RKO (cell line): ENCODE measurements at regions not wholly inside any gene's neighbourhood (a gene's known extent, or its start where the extent isn't known, plus 50 kb on each side); places are given as distances from the start of the nearest gene placed in this dataset.
"Not testable (repeated sequence)": the region's sequence is repeated elsewhere in the genome, so short reads cannot be mapped to it uniquely, and the experiment has no call there.

ENCODE experiments used
- DNase-seq: peaks from one replicate; pipeline ENCODE4 v3.0.0-alpha.2; 2016; ENCODE audit warnings: low spot score

- DNase-seq: not testable (repeated sequence)
Observed at GRCh38 chr1:120278259-120278610, 101.9 kb upstream of the SEC22B start.

DNA sequence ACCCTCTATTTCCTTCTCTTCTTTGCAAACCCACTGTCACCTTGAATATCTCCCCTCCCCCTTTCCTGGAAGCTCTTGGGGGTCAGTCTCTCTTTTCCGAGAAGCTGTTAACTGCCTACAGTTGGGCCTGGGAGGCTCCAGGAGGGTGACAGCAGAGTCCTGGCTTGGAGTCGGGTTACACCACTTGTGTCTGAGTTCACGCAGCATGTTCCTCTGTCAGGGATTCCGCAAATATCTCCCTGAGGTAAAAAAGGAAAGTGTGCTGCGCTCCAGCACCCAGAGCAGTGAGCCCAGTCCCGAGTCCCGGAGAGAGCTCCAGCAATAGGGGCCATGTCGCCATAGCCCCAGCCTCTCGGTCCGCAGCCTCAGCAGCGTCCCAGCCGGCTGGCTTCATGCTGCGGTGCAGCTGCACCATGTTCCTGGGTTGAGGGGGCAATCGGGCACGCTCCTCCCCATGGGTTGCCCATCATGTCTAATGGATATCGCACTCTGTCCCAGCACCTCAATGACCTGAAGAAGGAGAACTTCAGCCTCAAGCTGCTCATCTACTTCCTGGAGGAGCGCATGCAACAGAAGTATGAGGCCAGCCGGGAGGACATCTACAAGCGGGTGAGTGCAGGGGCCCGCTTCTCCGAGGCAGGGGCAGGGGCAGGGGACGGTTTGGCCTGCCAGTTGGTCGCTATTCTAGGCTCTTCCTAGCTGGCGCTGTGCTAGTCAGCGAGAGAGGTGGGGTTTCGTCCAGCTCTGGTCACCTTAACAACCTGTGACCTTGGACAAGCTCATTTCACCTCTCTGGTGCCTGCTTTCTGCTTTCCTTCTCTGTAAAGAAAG, 101.3 kb upstream of the SEC22B start:
- DNase-seq: not testable (repeated sequence)

DNA sequence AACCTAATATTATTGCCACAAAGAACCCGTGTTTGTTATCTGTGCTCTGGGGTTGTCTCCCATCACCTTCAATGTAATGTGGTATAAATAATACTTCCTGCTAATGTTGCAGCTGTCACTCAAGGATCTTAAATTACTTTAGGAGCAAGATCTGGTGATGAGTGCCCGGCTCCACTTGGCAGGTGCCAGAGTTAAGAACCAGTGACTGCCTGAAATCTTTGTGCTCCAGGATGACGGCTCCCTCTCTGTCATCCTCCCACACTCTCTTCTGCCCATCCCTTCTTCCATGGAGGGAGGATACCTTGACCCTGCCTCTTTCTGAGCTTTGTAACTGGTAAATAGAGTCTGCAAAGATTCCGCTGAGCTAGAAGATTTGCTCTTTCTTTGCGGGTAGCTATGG, 100.4 kb upstream of the SEC22B start:
- DNase-seq: not testable (repeated sequence)

DNA sequence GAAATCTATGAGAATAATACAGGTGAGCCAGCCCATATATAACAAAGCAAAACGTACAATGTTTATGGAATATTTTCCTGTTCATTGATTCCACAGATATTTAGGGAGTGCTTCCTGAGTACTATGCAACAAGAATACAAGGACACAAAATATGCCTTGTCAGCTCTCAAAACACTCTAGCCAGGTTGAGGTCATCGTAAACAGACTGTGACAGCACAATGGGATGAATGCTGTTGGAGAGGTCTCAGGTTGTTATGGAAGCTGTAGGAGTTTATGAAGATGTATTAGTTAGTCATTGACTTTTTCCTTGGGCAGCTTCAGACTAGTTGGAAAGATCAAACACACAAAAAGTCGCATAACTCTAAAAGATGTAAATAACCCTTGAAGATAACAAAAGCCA, 98.1 kb upstream of the SEC22B start:
- DNase-seq: not testable (repeated sequence)

DNA sequence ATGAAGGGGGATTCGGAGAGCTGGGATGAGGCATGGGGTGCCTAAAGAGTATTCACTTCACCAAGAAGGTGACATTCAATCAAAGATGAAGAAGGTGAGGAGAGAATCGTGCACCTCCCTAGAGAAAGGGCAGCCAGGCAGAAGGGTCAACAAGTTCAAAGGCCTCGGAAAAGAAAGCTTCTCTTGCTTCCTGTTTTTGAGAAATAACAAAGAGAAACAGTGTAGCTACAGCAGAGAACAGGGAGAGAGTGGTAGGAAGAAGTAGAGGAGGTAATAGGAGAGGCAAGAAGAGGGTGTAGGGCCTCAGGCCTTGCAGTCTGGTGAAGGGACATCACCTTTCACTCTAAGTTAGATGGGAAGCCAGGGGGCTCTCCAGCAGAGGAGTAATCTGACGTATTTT, 97.0 kb upstream of the SEC22B start:
- DNase-seq: not testable (repeated sequence)

DNA sequence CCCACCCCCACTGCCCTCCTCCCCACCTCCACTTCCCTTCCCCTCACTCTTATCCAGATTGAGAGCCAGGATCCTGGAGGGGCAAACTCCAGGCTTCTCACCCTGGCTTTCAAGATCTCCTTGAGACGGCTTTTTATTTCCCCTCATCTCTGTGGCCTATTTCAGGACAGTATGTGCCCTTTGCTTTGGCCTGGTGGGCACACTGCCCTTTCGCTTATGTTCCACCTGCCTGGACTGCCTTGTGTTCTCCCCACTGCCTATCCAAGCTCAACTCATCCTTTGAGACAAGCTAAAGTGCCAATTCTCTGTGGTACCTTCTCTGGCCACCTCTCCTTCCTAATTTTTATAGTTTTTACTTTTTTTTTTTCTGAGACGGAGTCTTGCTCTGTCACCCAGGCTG, 95.9 kb upstream of the SEC22B start:
- DNase-seq: not testable (repeated sequence)

DNA sequence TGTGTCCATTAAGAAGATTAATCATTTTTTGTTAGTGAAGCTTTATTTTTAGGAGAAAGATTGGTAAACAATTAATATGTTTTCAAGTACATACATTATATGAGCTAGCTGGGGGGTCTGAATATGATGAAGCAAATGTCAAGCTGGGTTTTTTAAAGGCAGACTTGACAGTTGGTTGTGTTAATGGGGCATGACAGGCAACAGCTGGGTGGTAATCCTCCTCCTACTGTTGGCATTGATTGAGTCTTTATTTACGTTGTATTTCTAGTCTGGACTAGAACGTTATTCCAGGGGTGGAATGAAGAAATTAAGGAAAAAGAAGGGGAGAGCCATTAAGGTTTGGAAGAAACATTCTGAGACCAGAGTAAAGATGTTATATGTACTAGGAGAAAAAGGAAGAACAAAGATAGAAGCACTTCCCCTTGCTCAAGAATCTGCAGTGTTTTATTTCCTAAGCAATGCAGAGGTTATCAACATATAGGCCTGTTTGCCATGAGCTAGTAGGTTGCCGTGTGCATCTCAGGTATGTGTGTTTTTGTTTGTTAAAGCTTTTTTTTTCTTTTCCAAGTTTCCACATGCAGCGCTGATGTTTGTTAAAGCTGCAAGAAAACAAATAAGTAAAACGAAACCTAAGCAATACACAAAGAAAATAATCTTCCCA, 95.4 kb upstream of the SEC22B start:
- DNase-seq: not testable (repeated sequence)

GRCh38 chr1:120267894-120268551, 91.7 kb upstream of the SEC22B start:
- DNase-seq: not testable (repeated sequence)

- not testable (repeated sequence) for DNase-seq
Observed at GRCh38 chr1:120264564-120264963, 88.2 kb upstream of the SEC22B start.

DNA sequence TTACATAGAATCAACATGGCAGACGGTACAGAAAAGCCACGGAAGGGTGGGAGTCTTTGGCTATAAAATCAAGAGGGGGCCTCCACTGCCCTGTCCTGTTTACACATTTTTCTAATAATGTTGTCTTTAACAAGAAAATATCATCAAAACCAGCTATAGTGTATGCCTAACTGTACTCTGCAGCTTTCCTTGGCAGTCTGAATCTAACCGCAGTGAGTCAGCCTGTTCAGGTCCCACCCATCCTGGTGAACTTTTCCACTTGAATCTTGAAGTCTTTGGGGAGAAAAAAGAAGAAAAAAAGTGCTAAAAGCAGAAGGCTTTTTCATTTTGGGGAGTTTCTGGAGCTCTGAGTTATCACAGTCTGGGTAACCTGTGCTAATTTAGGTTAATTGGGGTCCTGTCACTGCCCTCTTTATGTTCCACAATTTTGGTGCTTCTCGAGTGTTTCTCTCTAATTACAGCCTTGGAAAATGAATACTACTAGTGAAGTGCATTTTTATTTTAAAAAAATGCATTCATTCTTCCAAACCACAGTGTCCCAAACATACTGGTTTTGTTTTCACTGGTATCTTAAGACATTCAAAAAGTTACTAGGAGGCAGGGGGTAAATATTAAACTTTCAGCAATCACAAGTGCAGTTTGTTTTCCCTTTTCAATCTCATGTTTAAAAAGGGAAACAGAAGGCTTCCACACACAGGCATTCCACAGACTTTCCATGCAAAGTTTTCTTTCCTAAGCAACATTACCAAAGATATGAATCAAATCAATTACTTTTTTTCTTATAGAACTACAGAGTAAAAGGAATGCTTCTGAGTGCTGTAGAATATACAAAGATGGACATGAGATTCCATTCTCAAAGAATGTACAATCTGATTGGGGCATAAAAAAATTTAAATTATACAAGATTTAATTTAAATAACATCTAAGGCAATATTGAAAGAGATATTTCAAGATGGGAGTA, 86.8 kb upstream of the SEC22B start:
- not testable (repeated sequence) for DNase-seq

DNA sequence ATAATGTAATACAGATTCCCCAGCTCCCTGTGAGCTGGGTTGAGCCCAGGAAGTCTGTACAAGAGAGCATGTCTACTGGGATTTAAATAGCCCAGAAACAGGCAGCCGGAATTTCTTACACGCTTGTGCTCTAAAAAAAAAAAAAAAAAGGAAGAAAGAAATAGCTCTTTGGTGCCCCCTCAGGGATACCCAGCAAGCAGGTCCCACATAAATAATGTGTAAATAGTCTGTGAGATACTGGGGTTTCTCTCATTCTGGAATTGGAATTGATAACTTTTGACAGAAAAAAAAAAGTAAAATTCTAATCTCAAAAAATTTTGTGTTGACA, 81.4 kb upstream of the SEC22B start:
- not testable (repeated sequence) for DNase-seq

- DNase-seq: not testable (repeated sequence)
Observed at GRCh38 chr1:120257064-120257777, 80.9 kb upstream of the SEC22B start.

- not testable (repeated sequence) for DNase-seq
Observed at GRCh38 chr1:120250756-120251155, 74.4 kb upstream of the SEC22B start.

DNA sequence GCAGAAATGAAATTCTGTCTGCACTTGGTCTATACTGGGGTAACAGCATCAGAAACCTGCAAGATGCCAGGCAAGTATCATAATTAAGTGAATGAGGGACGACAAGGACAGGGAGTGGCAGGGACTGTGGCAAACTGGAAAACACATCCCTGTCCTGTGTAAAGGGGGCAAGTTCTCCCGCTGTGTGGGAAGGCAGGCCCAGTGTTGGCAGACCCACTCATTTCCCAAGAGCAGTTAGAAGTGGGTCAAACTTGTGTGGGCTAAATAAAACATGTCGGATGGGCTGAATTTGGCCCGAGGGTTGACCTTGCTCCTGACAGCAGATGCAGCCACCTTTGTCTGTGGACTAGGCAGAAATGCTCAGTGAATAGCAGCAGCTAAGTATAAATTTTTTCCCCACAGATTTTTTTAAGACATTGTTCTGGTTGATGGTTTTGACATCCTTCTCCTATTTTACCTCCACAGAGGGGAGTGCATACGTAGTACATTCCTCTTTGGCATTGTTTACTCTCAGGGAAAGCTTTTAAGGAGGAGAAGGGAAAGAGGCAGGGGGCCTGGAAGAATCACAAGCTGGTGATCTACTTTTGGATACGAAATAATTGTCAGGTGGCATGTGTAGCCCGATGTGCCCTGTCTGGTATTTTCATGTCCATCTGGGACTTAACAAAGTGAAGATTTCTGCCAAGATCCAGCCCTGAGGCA, 72.6 kb upstream of the SEC22B start:
- DNase-seq: not testable (repeated sequence)

DNA sequence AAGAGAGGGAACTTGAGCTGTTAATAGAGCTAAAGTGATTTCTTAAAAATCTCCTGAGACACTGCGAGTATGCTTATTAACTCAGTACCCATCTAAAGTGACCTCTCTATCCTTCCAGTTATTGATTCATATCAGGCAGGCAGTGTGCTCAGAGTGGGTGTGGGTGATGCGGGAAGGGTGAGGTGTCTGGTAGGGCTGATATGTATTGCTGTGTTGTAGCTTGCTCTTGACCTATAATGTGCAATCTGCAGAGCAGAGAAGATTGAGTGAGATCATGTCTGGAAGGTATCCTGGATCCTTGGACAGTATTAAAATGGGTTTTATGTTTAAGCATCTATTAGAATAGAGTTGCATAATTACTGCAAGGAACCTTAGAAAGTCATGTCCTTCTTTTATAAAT, 71.9 kb upstream of the SEC22B start:
- DNase-seq: not testable (repeated sequence)

GRCh38 chr1:120243867-120244266, 67.5 kb upstream of the SEC22B start:
- not testable (repeated sequence) for DNase-seq

- not testable (repeated sequence) for DNase-seq
Observed at GRCh38 chr1:120242582-120242981, 66.3 kb upstream of the SEC22B start.

GRCh38 chr1:120241868-120242267, 65.5 kb upstream of the SEC22B start:
- DNase-seq: not testable (repeated sequence)

- not testable (repeated sequence) for DNase-seq
Observed at GRCh38 chr1:120240181-120240580, 63.9 kb upstream of the SEC22B start.

DNA sequence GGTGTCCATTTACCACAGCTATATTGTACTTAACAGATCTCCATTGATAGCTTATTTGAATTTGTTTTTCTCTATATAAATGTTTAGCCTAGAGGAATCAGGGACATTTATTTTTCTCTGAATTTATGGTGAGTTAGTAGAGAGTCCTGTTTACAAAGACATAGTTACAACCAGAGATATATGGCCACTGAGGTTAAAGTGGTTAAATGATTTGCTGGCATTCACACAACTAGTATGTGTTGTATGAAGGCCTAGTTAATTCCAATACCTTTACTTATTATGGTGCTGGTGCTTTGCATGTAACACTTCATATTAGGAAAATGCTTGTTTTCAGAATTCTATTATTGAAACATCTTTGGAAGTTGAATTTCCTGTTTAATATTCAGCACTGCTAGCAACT, 63.0 kb upstream of the SEC22B start:
- not testable (repeated sequence) for DNase-seq
